ENCODE measurements at regions not wholly inside any gene's neighbourhood (a gene's known extent, or its start where the extent isn't known, plus 50 kb on each side); places are given as distances from the start of the nearest gene placed in this dataset.
"Not testable (repeated sequence)": the region's sequence is repeated elsewhere in the genome, so short reads cannot be mapped to it uniquely, and the experiment has no call there.

GRCh38 chr6:99789767-99790166, 183.1 kb downstream of the PRDM13 start:
- intact Hi-C loops (cut with DNase I) = no loop called here

GRCh38 chr6:99790679-99791078, 184.0 kb downstream of the PRDM13 start:
- intact Hi-C loops (cut with DNase I) = no loop called here
- no peak for DNase-seq (ENCODE audit: low spot score)

More at GRCh38 chr6:99789767-99790166, 183.1 kb downstream of the PRDM13 start:
- no peak for DNase-seq (ENCODE audit: low spot score)

GRCh38 chr6:99801805-99802204, 192.2 kb downstream of the MCHR2 start:
- DNase-seq (ENCODE audit: low spot score) = no peak
- intact Hi-C loops (cut with DNase I) = no loop called here

GRCh38 chr6:99802396-99803031, 191.5 kb downstream of the MCHR2 start:
- no peak for DNase-seq (ENCODE audit: low spot score)
- intact Hi-C loops (cut with DNase I) = no loop called here

- no peak for DNase-seq (ENCODE audit: low spot score)
- intact Hi-C loops (cut with DNase I) = no loop called here
Measured at GRCh38 chr6:99808992-99809391, 185.0 kb downstream of the MCHR2 start.

- intact Hi-C loops (cut with DNase I) = no loop called here
- no peak for DNase-seq (ENCODE audit: low spot score)
Measured at GRCh38 chr6:99810295-99810694, 183.7 kb downstream of the MCHR2 start.

GRCh38 chr6:99810942-99811620, 182.9 kb downstream of the MCHR2 start:
- intact Hi-C loops (cut with DNase I) = no loop called here
- no peak for DNase-seq (ENCODE audit: low spot score)

GRCh38 chr6:99811636-99812035, 182.4 kb downstream of the MCHR2 start:
- no peak for DNase-seq (ENCODE audit: low spot score)
- intact Hi-C loops (cut with DNase I) = no loop called here

- intact Hi-C loops (cut with DNase I) = no loop called here
Measured at GRCh38 chr6:99813565-99813964, 180.5 kb downstream of the MCHR2 start.

GRCh38 chr6:99814230-99814928, 179.6 kb downstream of the MCHR2 start:
- intact Hi-C loops (cut with DNase I) = no loop called here
- DNase-seq (ENCODE audit: low spot score) = no peak

More at GRCh38 chr6:99813565-99813964, 180.5 kb downstream of the MCHR2 start:
- DNase-seq (ENCODE audit: low spot score) = no peak

- DNase-seq (ENCODE audit: low spot score) = no peak
- intact Hi-C loops (cut with DNase I) = no loop called here
Measured at GRCh38 chr6:99816795-99817194, 177.2 kb downstream of the MCHR2 start.

- intact Hi-C loops (cut with DNase I) = no loop called here
- no peak for DNase-seq (ENCODE audit: low spot score)
Measured at GRCh38 chr6:99818161-99818560, 175.9 kb downstream of the MCHR2 start.

GRCh38 chr6:99819853-99820252, 174.2 kb downstream of the MCHR2 start:
- intact Hi-C loops (cut with DNase I) = no loop called here
- DNase-seq (ENCODE audit: low spot score) = no peak

- intact Hi-C loops (cut with DNase I) = no loop called here
- DNase-seq (ENCODE audit: low spot score) = no peak
Measured at GRCh38 chr6:99821164-99821563, 172.9 kb downstream of the MCHR2 start.

- DNase-seq (ENCODE audit: low spot score) = no peak
- intact Hi-C loops (cut with DNase I) = no loop called here
Measured at GRCh38 chr6:99822741-99823512, 171.1 kb downstream of the MCHR2 start.

- intact Hi-C loops (cut with DNase I) = not testable (repeated sequence)
Measured at GRCh38 chr6:99823513-99824235, 170.3 kb downstream of the MCHR2 start.

GRCh38 chr6:99833034-99833433, 161.0 kb downstream of the MCHR2 start:
- intact Hi-C loops (cut with DNase I) = no loop called here
- DNase-seq (ENCODE audit: low spot score) = no peak

More at GRCh38 chr6:99823513-99824235, 170.3 kb downstream of the MCHR2 start:
- DNase-seq (ENCODE audit: low spot score) = not testable (repeated sequence)

GRCh38 chr6:99836471-99836870, 157.6 kb downstream of the MCHR2 start:
- intact Hi-C loops (cut with DNase I) = no loop called here
- no peak for DNase-seq (ENCODE audit: low spot score)

- DNase-seq (ENCODE audit: low spot score) = no peak
Measured at GRCh38 chr6:99838607-99839006, 155.4 kb downstream of the MCHR2 start.

More at GRCh38 chr6:99838607-99839006, 155.4 kb downstream of the MCHR2 start:
- intact Hi-C loops (cut with DNase I) = no loop called here

Data from cardiac septum (tissue), 1 donor.